ENCODE measurements at regions not wholly inside any gene's neighbourhood (a gene's known extent, or its start where the extent isn't known, plus 50 kb on each side); places are given as distances from the start of the nearest gene placed in this dataset.
"Not testable (repeated sequence)": the region's sequence is repeated elsewhere in the genome, so short reads cannot be mapped to it uniquely, and the experiment has no call there.

GRCh38 chr2:225893151-225893550, 493.6 kb downstream of the NYAP2 start:
- DNase-seq = no peak

GRCh38 chr2:225891771-225892170, 492.3 kb downstream of the NYAP2 start:
- no peak for DNase-seq

- no peak for DNase-seq
Observed at GRCh38 chr2:225891013-225891412, 491.5 kb downstream of the NYAP2 start.

GRCh38 chr2:225889452-225889851, 489.9 kb downstream of the NYAP2 start:
- DNase-seq = no peak

GRCh38 chr2:225867071-225867470, 467.6 kb downstream of the NYAP2 start:
- no peak for DNase-seq

GRCh38 chr2:225865468-225865867, 466.0 kb downstream of the NYAP2 start:
- DNase-seq = no peak

GRCh38 chr2:225864394-225864793, 464.9 kb downstream of the NYAP2 start:
- DNase-seq = no peak

- no peak for DNase-seq
Observed at GRCh38 chr2:225842939-225843338, 443.4 kb downstream of the NYAP2 start.

GRCh38 chr2:225841314-225841713, 441.8 kb downstream of the NYAP2 start:
- no peak for DNase-seq

- no peak for DNase-seq
Observed at GRCh38 chr2:225837328-225837727, 437.8 kb downstream of the NYAP2 start.

GRCh38 chr2:225824748-225825449, 425.4 kb downstream of the NYAP2 start:
- DNase-seq = no peak

GRCh38 chr2:225821351-225821750, 421.8 kb downstream of the NYAP2 start:
- no peak for DNase-seq

- DNase-seq = no peak
Observed at GRCh38 chr2:225820826-225821225, 421.3 kb downstream of the NYAP2 start.

- DNase-seq = no peak
Observed at GRCh38 chr2:225814554-225814953, 415.0 kb downstream of the NYAP2 start.

- no peak for DNase-seq
Observed at GRCh38 chr2:225806105-225806504, 406.6 kb downstream of the NYAP2 start.

- DNase-seq = not testable (repeated sequence)
Observed at GRCh38 chr2:225802076-225802475, 402.6 kb downstream of the NYAP2 start.

- DNase-seq = no peak
Observed at GRCh38 chr2:225797394-225797793, 397.9 kb downstream of the NYAP2 start.

GRCh38 chr2:225794652-225795400, 395.3 kb downstream of the NYAP2 start:
- DNase-seq = no peak

GRCh38 chr2:225793736-225794550, 394.4 kb downstream of the NYAP2 start:
- no peak for DNase-seq

GRCh38 chr2:225788571-225789094, 389.1 kb downstream of the NYAP2 start:
- no peak for DNase-seq

GRCh38 chr2:225787497-225787896, 388.0 kb downstream of the NYAP2 start:
- no peak for DNase-seq

GRCh38 chr2:225781991-225782390, 382.5 kb downstream of the NYAP2 start:
- no peak for DNase-seq

GRCh38 chr2:225781145-225781544, 381.6 kb downstream of the NYAP2 start:
- no peak for DNase-seq

Data from islet precursor cell (in vitro differentiated cells).